Karpas-422 (cell line): ENCODE measurements at regions not wholly inside any gene's neighbourhood (a gene's known extent, or its start where the extent isn't known, plus 50 kb on each side); places are given as distances from the start of the nearest gene placed in this dataset.

Source experiments
- DNase-seq: peaks from one replicate; pipeline ENCODE4 v3.0.0-alpha.2; 2015
- H2AFZ ChIP-seq: fragments of 200-600 bp; sonication (generic); 2 replicates; pipeline ENCODE4 v1.6.1; 2014; ENCODE audit warnings: antibody characterized with exemption, low read length, mixed read lengths
- H3K27ac ChIP-seq: fragments of 200-600 bp; sonication (generic); 2 replicates; pipeline ENCODE4 v1.5.1; 2014; ENCODE audit warnings: mild to moderate bottlenecking, low read length, moderate library complexity
- H3K27me3 ChIP-seq: fragments of 200-600 bp; sonication (generic); 2 replicates; pipeline ENCODE4 v1.6.1; 2014; ENCODE audit warnings: low read length, mixed read lengths
- H3K36me3 ChIP-seq: fragments of 200-600 bp; sonication (generic); 2 replicates; pipeline ENCODE4 v1.6.1; 2014; ENCODE audit warnings: low read length, mixed read lengths; ENCODE audit not compliant: insufficient read depth
- H3K4me1 ChIP-seq: fragments of 200-600 bp; sonication (generic); 2 replicates; pipeline ENCODE4 v1.6.1; 2014; ENCODE audit warnings: mild to moderate bottlenecking, low read length, mixed read lengths
- H3K4me2 ChIP-seq: fragments of 200-600 bp; sonication (generic); 2 replicates; pipeline ENCODE4 v1.6.1; 2014; ENCODE audit warnings: low read length, low read depth, mild to moderate bottlenecking; ENCODE audit not compliant: poor library complexity, severe bottlenecking
- H3K4me3 ChIP-seq: fragments of 200-600 bp; sonication (generic); 2 replicates; pipeline ENCODE4 v1.5.1; 2014; ENCODE audit warnings: mild to moderate bottlenecking, antibody characterized with exemption, low read length, mixed read lengths
- H3K79me2 ChIP-seq: fragments of 200-600 bp; sonication (generic); 2 replicates; pipeline ENCODE4 v1.6.1; 2014; ENCODE audit warnings: mild to moderate bottlenecking, low read length, mixed read lengths
- H3K9ac ChIP-seq: fragments of 200-600 bp; sonication (generic); 2 replicates; pipeline ENCODE4 v1.6.0; 2014; ENCODE audit warnings: low read length
- H3K9me2 ChIP-seq: fragments of 200-600 bp; sonication (generic), shearing (Covaris generic); replicated peaks from 2 replicates; pipeline ENCODE4 v1.6.0; 2014; ENCODE audit warnings: mild to moderate bottlenecking, low read length, moderate library complexity; ENCODE audit not compliant: insufficient read depth
- H3K9me3 ChIP-seq: fragments of 300-700, 200-600 bp; sonication (generic); 2 replicates; pipeline ENCODE4 v1.6.1; 2014; ENCODE audit warnings: low read length, mixed read lengths
- H4K20me1 ChIP-seq: fragments of 200-600 bp; sonication (generic); 2 replicates; pipeline ENCODE4 v1.6.1; 2014; ENCODE audit warnings: mild to moderate bottlenecking, antibody characterized with exemption, low read length, low read depth; ENCODE audit not compliant: insufficient read depth

- Histone ChIP-seq H3K4me1 (no peaks in the 10 kb centered on the region), H3K9me2 (no peaks in the 10 kb centered on the region), H3K27me3 (peaks cover 3% of the 10 kb centered on the region; the same call in 1 of the 2 replicates), H3K36me3 (no peaks in the 10 kb centered on the region), H3K79me2 (no peaks in the 10 kb centered on the region), H3K4me3 (no peak overlapping the region), H3K9ac (no peak overlapping the region), H3K9me3 (no peaks in the 10 kb centered on the region), H3K27ac (no peak overlapping the region), H2AFZ (no peak overlapping the region), H3K4me2 (no peak overlapping the region), H4K20me1 (no peaks in the 10 kb centered on the region)
- no peak for DNase-seq
Measured at GRCh38 chr4:53793096-53793495, 201.8 kb upstream of the LNX1 start.

- H3K9me3 ChIP-seq, result no peaks in the 10 kb centered on the region
Measured at GRCh38 chr4:53790286-53790685, 199.0 kb upstream of the LNX1 start.

GRCh38 chr4:53788621-53789020, 197.3 kb upstream of the LNX1 start:
- Histone ChIP-seq H3K79me2 (no peaks in the 10 kb centered on the region), H2AFZ (no peak overlapping the region), H3K9me3 (no peaks in the 10 kb centered on the region), H3K4me3 (no peak overlapping the region), H3K36me3 (no peaks in the 10 kb centered on the region), H3K9me2 (no peaks in the 10 kb centered on the region), H3K27me3 (no peaks in the 10 kb centered on the region; the same call in 1 of the 2 replicates), H3K4me1 (no peaks in the 10 kb centered on the region), H3K4me2 (no peak overlapping the region), H3K9ac (no peak overlapping the region), H4K20me1 (no peaks in the 10 kb centered on the region), H3K27ac (no peak overlapping the region)
- no peak for DNase-seq

More at GRCh38 chr4:53790286-53790685, 199.0 kb upstream of the LNX1 start:
- no peaks in the 10 kb centered on the region for H3K27me3 ChIP-seq
- H3K4me3 ChIP-seq, result no peak overlapping the region
- no peaks in the 10 kb centered on the region for H3K9me2 ChIP-seq
- H2AFZ ChIP-seq, result no peak overlapping the region
- H3K9ac ChIP-seq, result no peak overlapping the region
- H3K79me2 ChIP-seq, result no peaks in the 10 kb centered on the region
- no peak overlapping the region for H3K27ac ChIP-seq
- no peaks in the 10 kb centered on the region for H3K36me3 ChIP-seq
- no peaks in the 10 kb centered on the region for H3K4me1 ChIP-seq
- H4K20me1 ChIP-seq, result no peaks in the 10 kb centered on the region
- DNase-seq, result no peak
- H3K4me2 ChIP-seq, result no peak overlapping the region

GRCh38 chr4:53788011-53788410, 196.7 kb upstream of the LNX1 start:
- H3K79me2 ChIP-seq, result no peaks in the 10 kb centered on the region
- H3K4me3 ChIP-seq, result no peak overlapping the region
- no peak for DNase-seq
- no peaks in the 10 kb centered on the region for H3K9me2 ChIP-seq
- no peak overlapping the region for H2AFZ ChIP-seq
- H4K20me1 ChIP-seq, result no peaks in the 10 kb centered on the region
- no peaks in the 10 kb centered on the region for H3K4me1 ChIP-seq
- no peak overlapping the region for H3K4me2 ChIP-seq
- no peaks in the 10 kb centered on the region for H3K9me3 ChIP-seq
- no peak overlapping the region for H3K9ac ChIP-seq
- no peak overlapping the region for H3K27ac ChIP-seq
- no peaks in the 10 kb centered on the region for H3K36me3 ChIP-seq
- no peaks in the 10 kb centered on the region; the same call in 1 of the 2 replicates for H3K27me3 ChIP-seq

GRCh38 chr4:53786632-53787031, 195.3 kb upstream of the LNX1 start:
- Histone ChIP-seq H3K4me1 (no peaks in the 10 kb centered on the region), H3K9me2 (no peaks in the 10 kb centered on the region), H3K36me3 (no peaks in the 10 kb centered on the region), H3K27me3 (no peaks in the 10 kb centered on the region; the same call in 1 of the 2 replicates), H4K20me1 (no peaks in the 10 kb centered on the region), H3K4me2 (no peak overlapping the region), H3K9ac (no peak overlapping the region), H3K9me3 (no peaks in the 10 kb centered on the region), H3K4me3 (no peak overlapping the region), H2AFZ (no peak overlapping the region), H3K27ac (no peak overlapping the region), H3K79me2 (no peaks in the 10 kb centered on the region)
- peak; percentile 6 for DNase-seq

GRCh38 chr4:53785996-53786395, 194.7 kb upstream of the LNX1 start:
- Histone ChIP-seq H3K27ac (no peak overlapping the region), H3K9me3 (no peaks in the 10 kb centered on the region), H2AFZ (no peak overlapping the region), H3K9me2 (no peaks in the 10 kb centered on the region), H3K27me3 (no peaks in the 10 kb centered on the region; the same call in 1 of the 2 replicates), H3K79me2 (no peaks in the 10 kb centered on the region), H3K36me3 (no peaks in the 10 kb centered on the region), H4K20me1 (no peaks in the 10 kb centered on the region), H3K4me3 (no peak overlapping the region), H3K4me2 (no peak overlapping the region), H3K4me1 (no peaks in the 10 kb centered on the region), H3K9ac (no peak overlapping the region)
- no peak for DNase-seq

- no peak overlapping the region for H2AFZ ChIP-seq
- H3K79me2 ChIP-seq, result no peaks in the 10 kb centered on the region
- no peaks in the 10 kb centered on the region for H3K36me3 ChIP-seq
- H3K9ac ChIP-seq, result no peak overlapping the region
- H3K27me3 ChIP-seq, result no peaks in the 10 kb centered on the region; the same call in 1 of the 2 replicates
- H3K4me1 ChIP-seq, result no peaks in the 10 kb centered on the region
- H3K9me3 ChIP-seq, result no peaks in the 10 kb centered on the region
- no peak overlapping the region for H3K4me3 ChIP-seq
- H3K9me2 ChIP-seq, result no peaks in the 10 kb centered on the region
- H3K27ac ChIP-seq, result no peak overlapping the region
- no peak overlapping the region for H3K4me2 ChIP-seq
- no peak for DNase-seq
- no peaks in the 10 kb centered on the region for H4K20me1 ChIP-seq
Measured at GRCh38 chr4:53784112-53784511, 192.8 kb upstream of the LNX1 start.

- no peak for DNase-seq
- Histone ChIP-seq H3K4me3 (no peak overlapping the region), H3K4me1 (no peaks in the 10 kb centered on the region), H4K20me1 (no peaks in the 10 kb centered on the region), H3K27ac (no peak overlapping the region), H3K27me3 (no peaks in the 10 kb centered on the region; the same call in 1 of the 2 replicates), H3K4me2 (no peak overlapping the region), H3K9ac (no peak overlapping the region), H2AFZ (no peak overlapping the region), H3K9me2 (no peaks in the 10 kb centered on the region), H3K9me3 (no peaks in the 10 kb centered on the region), H3K79me2 (no peaks in the 10 kb centered on the region), H3K36me3 (no peaks in the 10 kb centered on the region)
Measured at GRCh38 chr4:53783208-53783859, 192.0 kb upstream of the LNX1 start.
